C1 segment of cervical spinal cord (tissue), 14 donors: ENCODE measurements at regions not wholly inside any gene's neighbourhood (a gene's known extent, or its start where the extent isn't known, plus 50 kb on each side); places are given as distances from the start of the nearest gene placed in this dataset.
"Not testable (repeated sequence)": the region's sequence is repeated elsewhere in the genome, so short reads cannot be mapped to it uniquely, and the experiment has no call there.

Experiments
- DNase-seq, 14 donors: peaks; one replicate each; lab custom pipeline; 2025; lab: John Stamatoyannopoulos, UW

DNA sequence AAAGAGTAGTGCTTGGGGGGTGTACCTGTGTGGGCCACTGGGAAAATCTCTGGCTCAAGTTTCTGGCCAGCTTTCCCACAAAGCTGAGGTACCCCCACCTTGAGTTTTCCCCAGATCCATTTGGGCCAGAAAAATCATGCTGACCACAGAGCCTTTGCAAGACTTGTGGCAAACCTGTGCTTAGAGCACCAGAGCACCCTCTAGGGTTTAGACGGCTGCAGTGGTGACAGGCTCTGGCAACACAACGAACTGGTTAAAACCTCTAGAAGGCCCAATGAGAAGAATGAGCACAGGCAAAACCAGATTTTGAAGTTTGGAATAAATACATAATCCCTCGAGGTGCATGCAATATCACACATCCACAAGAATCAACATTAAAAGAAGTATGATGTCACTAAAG lies 290.7 kb upstream of the FOLH1 start:
- DNase-seq: no peak

DNA sequence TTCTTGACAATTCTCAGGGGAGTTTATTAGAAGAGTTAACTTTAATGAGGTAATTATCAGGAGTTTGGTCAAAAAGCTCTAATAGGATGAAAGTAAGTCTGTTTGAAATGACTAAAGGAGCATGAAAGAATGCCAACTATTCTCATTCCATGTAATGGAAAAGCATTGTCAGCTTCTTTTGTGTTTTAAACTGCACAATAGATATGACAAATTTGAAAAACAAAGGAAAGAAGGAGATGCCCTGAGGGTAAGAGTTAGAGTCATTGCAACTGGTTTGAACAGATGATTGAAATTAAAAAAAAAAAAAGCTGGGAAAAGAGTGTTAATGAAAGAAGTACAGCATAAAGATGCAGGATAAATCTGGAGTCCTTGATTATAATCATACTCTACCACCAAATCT lies 296.8 kb upstream of the FOLH1 start:
- no peak for DNase-seq

DNA sequence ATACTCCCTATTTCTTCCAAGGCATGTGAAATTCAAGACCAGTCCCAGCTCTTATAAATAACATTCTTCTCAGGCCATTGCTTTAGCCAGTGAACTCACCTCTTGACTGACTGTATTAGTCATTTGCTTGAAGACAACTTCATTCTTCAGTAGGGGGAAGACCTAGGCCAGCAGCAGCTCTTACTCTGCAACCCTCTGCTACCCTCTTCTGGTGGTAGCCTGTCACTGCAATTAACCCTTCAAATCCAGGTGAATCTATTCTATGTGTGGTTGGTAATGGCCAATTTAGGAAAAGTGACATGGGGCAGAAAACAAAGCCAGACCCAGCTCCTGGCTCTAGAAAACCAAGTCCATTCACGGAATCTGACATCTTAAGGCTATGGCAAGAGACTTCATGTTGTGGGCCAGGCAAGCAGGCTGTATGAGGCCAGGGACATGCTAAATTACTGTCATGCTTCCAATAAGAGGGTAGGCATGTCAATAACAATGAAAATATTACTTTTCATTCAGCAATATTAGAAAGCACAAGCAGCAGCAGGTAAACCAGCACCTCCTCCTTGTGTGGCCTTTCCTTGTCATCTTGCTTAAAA lies 317.9 kb upstream of the FOLH1 start:
- DNase-seq: peak in 5 of 14 donors; percentile 0 to 5 (median 3)

- no peak for DNase-seq
These were observed 324.8 kb upstream of the FOLH1 start for GRCh38 chr11:49533204-49533603.

DNA sequence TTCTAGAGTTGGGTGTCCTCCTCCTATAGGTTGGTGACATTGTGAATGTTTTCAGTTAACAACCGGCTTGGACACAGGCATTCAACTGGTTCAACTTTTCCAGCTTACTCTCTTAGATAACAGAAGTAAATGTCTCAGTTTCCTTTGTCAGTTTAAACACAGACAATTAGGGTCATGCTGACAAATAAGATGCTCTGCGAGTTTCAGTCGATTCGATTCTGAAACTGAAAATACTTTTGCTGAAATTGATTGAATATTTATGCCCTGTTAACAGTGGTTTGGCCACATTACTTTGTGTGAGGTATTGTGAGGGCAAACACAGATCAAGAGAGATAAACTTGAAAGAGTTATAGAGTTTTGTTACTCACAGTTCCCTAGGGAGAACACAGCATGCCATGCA lies 330.5 kb upstream of the FOLH1 start:
- not testable (repeated sequence) for DNase-seq

DNA sequence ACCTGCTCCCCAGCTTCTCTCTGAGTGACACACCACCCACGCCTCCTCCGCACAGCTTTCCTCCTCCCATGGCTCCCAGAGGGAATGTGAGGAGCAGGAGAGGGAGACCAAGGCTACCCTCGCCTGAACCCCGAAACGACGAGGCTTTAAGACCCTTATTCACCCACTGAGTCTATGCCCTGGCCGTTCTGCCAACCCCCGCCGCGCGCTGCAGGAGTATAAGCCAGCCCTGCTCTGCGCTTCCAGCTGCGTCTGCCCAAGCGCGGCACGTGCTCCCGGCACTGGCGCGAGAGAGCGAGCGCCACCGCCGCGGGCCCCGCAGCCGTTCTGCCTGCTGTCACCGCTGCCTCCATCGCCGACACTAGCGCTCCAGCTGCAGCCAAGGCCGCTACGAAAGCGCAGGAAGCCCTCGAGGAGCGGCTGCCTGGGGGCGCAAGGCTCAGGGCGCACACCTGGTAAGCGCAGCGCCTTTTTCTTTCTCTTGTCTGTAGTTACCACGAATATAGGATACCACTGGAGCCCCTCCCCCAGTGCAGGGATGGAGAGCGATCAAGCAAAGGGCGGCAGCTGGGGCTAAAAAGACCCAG lies 350.0 kb upstream of the FOLH1 start:
- DNase-seq: not testable (repeated sequence)

GRCh38 chr11:49560593-49560992 lies 352.2 kb upstream of the FOLH1 start:
- not testable (repeated sequence) for DNase-seq

DNA sequence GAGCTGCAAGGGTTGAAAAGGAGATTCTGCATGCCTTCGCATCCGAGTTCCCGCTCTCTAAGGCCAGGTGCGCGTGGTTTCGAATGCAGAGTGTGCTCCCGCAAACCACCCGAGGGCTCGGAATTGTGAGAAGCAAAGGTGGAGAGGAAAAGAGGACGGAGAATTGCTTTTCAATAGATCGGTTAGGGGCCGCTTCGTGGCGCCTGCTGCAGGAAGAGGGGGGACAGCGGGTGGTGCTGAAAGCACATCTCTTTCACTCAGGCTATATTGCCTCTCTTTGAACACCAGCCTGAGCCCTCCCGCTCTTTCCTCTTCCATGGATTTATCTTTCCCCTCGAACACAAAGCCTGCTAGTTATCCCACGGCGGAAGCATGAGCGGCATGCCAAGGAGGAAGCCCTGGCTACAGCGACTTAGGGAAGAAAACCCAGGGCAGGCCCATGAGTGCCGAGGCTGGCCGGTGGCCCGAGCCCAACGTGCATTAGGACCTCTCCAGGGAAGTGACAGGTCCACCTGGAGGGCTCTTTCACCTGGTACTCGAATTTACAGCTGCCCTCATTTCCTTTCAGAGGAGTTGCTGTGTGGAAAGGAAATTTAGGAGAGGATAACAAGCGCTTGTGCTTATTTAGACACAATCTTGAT lies 353.0 kb upstream of the FOLH1 start:
- DNase-seq: not testable (repeated sequence)

DNA sequence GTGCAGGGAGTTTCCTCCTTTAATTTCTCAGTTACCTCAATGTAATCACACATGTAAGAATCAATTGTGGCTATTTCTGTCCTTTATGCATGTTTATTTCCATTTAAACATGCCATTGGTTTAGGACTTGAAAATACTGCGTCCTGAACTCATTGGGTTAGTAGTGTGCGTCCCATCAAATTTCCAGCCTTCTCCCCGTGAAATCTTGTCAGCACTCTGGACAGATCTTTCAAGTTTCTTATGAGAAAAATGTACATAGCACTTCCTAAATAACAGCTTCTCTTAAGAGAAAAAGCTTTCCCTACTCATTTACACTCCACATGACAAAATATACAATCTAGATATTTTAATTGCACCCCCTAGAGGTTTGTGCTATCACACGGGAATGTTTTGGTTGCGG lies 353.9 kb upstream of the FOLH1 start:
- not testable (repeated sequence) for DNase-seq

DNA sequence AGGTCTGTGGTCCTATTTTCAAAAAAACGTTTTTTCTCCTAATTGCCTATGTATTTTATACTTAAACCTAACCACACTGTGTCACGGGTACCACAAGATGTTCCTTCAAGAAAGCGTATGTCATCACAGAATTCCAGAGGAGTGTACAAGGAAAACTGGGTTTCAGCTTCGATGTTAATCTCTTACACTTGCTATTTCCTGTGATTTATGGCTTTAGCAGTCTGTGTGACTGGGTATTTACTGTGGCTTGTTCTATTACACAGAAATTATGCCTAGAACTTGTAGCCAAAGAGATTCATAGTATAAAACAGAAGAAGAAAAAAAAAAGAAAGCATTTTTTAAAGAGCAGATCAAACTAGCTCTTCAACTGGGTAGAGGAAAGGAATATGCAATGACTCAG lies 371.1 kb upstream of the FOLH1 start:
- DNase-seq: not testable (repeated sequence)

GRCh38 chr11:49585495-49585894 lies 366.7 kb upstream of the OR4C13 start:
- not testable (repeated sequence) for DNase-seq

DNA sequence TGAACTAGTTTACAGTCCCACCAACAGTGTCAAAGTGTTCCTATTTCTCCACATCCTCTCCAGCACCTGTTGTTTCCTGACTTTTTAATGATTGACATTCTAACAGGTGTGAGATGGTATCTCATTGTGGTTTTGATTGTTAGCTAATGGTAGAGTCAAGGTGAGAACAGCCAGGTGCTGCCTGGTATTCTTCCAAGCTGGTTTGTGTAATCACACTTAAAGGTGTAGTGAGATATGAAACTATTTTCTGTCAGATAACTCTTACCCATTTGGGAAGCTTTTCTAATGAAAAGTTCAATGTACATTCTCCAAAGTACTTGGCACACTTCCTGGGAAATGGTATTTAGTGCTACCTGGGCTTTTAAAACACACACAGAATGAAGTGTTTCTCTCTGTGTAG lies 343.3 kb upstream of the OR4C13 start:
- DNase-seq: not testable (repeated sequence)

- not testable (repeated sequence) for DNase-seq
These were observed 328.3 kb upstream of the OR4C13 start for GRCh38 chr11:49623872-49624271.

DNA sequence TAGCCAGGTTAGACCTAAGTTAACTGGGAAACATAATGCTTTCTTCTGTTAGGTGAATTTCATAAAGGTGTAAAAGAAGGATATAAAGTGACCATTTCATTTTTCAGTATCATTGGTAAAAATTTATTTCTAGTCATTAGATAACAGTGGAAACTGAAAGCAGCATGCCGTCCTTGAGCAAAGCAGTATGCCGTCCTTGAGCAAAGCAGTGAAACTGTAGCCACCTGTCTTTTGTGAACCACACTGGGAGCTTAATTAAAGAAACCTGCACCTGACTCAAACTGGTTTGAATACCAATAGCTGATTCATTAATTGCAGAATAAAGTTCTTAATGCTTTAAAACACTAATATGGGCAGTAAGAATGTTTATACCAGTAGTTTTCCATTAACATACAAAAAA lies 281.5 kb upstream of the OR4C13 start:
- not testable (repeated sequence) for DNase-seq

GRCh38 chr11:49702121-49702520 lies 250.1 kb upstream of the OR4C13 start:
- DNase-seq: not testable (repeated sequence)

- DNase-seq: not testable (repeated sequence)
These were observed 201.7 kb upstream of the OR4C13 start for GRCh38 chr11:49750447-49750846.

DNA sequence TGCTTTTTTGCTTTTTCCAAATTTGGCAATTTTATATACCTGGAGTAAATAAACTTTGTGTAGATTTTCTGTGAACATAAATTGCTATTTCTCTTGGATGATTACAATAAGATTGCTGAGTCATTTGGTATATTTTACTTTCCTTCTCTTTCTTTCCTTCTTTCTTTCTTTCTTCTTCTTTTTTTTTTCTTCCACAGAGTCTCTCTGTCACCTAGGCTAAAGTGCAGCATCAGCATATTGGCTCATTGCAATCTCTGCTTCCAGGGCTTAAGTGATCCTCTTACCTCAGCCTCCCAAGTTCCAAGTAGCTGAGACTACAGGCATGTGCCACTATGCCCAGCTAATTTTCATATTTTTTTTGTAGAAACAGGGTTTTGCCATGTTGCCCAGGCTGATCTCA lies 201.2 kb upstream of the OR4C13 start:
- DNase-seq: not testable (repeated sequence)

- not testable (repeated sequence) for DNase-seq
These were observed 171.4 kb upstream of the OR4C13 start for GRCh38 chr11:49780791-49781190.

DNA sequence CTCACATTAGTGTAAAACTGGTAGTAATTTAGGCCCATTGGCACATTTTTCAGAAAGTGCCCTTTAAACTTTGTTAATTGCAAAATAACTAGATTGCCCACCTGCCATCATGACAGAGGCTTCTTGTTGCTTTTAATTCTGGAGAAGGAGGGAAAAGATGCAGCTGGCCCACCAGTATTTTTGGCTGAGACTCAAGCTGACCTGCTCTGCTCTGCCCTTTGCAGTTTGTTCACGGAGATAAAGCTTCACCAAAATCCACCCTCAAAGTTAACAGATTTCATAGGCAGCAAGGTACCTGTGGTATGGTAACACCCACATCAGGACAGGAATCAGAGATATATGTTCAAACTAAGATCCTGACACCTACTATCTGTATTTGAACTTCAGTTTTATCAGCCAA lies 170.2 kb upstream of the OR4C13 start:
- DNase-seq: not testable (repeated sequence)

GRCh38 chr11:49783841-49784240 lies 168.3 kb upstream of the OR4C13 start:
- not testable (repeated sequence) for DNase-seq

DNA sequence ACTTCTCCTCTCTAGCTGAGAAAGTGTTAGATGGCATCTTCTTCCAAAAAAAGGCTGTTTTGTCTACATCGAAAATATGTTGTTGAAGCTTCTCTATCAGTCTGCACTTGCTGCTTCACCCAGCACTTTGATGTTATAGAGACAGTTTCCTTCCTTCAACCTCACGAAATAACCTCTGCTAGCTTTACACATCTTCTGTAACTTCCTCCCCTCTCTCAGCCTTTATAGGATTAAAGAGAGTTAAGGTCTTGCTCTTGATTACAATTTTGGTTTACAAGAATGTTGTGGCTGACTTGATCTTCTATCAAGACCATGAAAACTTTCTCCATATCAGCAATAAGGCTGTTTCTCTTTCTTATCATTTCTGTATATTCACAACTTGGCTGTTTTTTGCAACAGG lies 162.4 kb upstream of the OR4C13 start:
- not testable (repeated sequence) for DNase-seq

GRCh38 chr11:49798206-49798837 lies 153.9 kb upstream of the OR4C13 start:
- DNase-seq: not testable (repeated sequence)
